PFSK-1 (cell line): ENCODE measurements at regions not wholly inside any gene's neighbourhood (a gene's known extent, or its start where the extent isn't known, plus 50 kb on each side); places are given as distances from the start of the nearest gene placed in this dataset.

Source experiments
- FOXP2 ChIP-seq: optimal IDR thresholded peaks from 2 replicates; pipeline ENCODE3; 2011; ENCODE audit warnings: borderline replicate concordance, control low read depth, inconsistent platforms; ENCODE audit not compliant: insufficient read depth; ENCODE audit errors: extremely low read length, extremely low read depth
- POLR2AphosphoS5 ChIP-seq: IDR thresholded peaks from 2 replicates; pipeline ENCODE4 v1.6.1; 2012; ENCODE audit warnings: low read depth, mild to moderate bottlenecking, control low read depth, low read length, moderate library complexity
- SIN3A ChIP-seq: IDR thresholded peaks from 2 replicates; pipeline ENCODE4 v1.6.1; 2012; ENCODE audit warnings: mild to moderate bottlenecking, low read length, moderate library complexity, borderline replicate concordance; ENCODE audit not compliant: insufficient read depth
- TAF1 ChIP-seq: IDR thresholded peaks from 2 replicates; pipeline ENCODE4 v1.6.1; 2012; ENCODE audit warnings: low read length, control low read depth, borderline replicate concordance; ENCODE audit not compliant: insufficient read depth
- TF ChIP-seq, protein P1 (sequence below), 2 experiments: IDR thresholded peaks; 2 replicates each; pipeline versions ENCODE4 v1.6.1 to v1.8.0; 2011 to 2012; ENCODE audit warnings: low read depth in 2 of 2, low read length in 2 of 2, control low read depth in 1 of 2, inconsistent platforms in 1 of 2, mild to moderate bottlenecking in 1 of 2, moderate library complexity in 1 of 2; ENCODE audit not compliant: insufficient read depth in 1 of 2

- no peak for TF ChIP-seq POLR2AphosphoS5
- TF ChIP-seq, protein P1, sequence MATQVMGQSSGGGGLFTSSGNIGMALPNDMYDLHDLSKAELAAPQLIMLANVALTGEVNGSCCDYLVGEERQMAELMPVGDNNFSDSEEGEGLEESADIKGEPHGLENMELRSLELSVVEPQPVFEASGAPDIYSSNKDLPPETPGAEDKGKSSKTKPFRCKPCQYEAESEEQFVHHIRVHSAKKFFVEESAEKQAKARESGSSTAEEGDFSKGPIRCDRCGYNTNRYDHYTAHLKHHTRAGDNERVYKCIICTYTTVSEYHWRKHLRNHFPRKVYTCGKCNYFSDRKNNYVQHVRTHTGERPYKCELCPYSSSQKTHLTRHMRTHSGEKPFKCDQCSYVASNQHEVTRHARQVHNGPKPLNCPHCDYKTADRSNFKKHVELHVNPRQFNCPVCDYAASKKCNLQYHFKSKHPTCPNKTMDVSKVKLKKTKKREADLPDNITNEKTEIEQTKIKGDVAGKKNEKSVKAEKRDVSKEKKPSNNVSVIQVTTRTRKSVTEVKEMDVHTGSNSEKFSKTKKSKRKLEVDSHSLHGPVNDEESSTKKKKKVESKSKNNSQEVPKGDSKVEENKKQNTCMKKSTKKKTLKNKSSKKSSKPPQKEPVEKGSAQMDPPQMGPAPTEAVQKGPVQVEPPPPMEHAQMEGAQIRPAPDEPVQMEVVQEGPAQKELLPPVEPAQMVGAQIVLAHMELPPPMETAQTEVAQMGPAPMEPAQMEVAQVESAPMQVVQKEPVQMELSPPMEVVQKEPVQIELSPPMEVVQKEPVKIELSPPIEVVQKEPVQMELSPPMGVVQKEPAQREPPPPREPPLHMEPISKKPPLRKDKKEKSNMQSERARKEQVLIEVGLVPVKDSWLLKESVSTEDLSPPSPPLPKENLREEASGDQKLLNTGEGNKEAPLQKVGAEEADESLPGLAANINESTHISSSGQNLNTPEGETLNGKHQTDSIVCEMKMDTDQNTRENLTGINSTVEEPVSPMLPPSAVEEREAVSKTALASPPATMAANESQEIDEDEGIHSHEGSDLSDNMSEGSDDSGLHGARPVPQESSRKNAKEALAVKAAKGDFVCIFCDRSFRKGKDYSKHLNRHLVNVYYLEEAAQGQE (IDR thresholded peaks at IDR 0.05; ENCODE audit: insufficient read depth in 1 of 2, low read depth in 2 of 2, low read length in 2 of 2) = no peak
- no peak for TF ChIP-seq SIN3A
- no peak for TF ChIP-seq FOXP2
- TF ChIP-seq TAF1 = no peak
Measured at GRCh38 chr3:153328690-153329089, 166.7 kb downstream of the RAP2B start.

GRCh38 chr3:153330901-153331300, 168.9 kb downstream of the RAP2B start:
- TF ChIP-seq TAF1 (no peak), SIN3A (no peak), FOXP2 (no peak), POLR2AphosphoS5 (no peak)
- TF ChIP-seq, protein P1 (IDR thresholded peaks at IDR 0.05; ENCODE audit: insufficient read depth in 1 of 2, low read depth in 2 of 2, low read length in 2 of 2) = no peak

- TF ChIP-seq, protein P1 (IDR thresholded peaks at IDR 0.05; ENCODE audit: insufficient read depth in 1 of 2, low read depth in 2 of 2, low read length in 2 of 2) = no peak
- TF ChIP-seq TAF1 (no peak), SIN3A (no peak), FOXP2 (no peak), POLR2AphosphoS5 (no peak)
Measured at GRCh38 chr3:153331676-153332075, 169.7 kb downstream of the RAP2B start.

DNA sequence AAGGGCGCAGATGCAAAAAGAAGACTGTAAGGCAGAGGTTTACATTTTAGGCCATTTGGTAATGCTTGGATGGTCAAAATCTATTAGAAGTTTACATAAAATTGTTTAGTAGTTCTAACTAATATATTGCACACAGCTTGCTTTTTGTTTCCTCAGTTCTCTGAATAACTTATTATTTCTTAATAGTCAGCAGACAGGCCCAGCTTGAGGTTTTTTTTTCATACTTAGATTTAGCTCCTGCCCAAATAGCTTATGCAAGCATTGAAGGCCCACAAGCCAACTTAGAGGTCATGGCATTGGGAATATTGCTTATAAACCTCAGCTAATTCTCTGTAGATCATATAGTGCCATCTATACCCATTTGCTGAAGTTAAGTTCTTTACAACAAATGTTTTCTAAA, 172.5 kb downstream of the RAP2B start:
- no peak for TF ChIP-seq POLR2AphosphoS5
- TF ChIP-seq SIN3A = no peak
- no peak for TF ChIP-seq TAF1
- no peak for TF ChIP-seq FOXP2
- TF ChIP-seq, protein P1 (IDR thresholded peaks at IDR 0.05; ENCODE audit: insufficient read depth in 1 of 2, low read depth in 2 of 2, low read length in 2 of 2) = no peak

DNA sequence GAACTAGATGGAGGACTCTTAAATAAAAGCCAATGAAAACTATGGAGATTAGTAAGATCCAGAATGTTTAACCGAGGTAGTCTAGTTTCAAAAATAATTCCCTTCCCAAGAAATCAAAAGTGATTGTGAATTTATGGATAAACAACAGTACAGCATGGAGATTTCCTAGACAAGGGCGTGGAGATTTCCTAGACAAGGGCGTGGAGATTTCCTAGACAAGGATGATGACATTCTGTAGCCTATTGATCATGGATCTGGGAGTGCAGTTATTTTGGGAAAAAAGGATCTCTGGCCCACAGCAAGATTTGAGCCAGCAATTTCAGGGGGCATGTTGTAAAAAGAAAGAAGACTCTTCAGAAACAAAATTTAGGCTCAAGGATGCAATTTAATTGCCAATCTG, 175.3 kb downstream of the RAP2B start:
- TF ChIP-seq SIN3A (no peak), FOXP2 (no peak), POLR2AphosphoS5 (no peak), TAF1 (no peak)
- TF ChIP-seq, protein P1 (IDR thresholded peaks at IDR 0.05; ENCODE audit: insufficient read depth in 1 of 2, low read depth in 2 of 2, low read length in 2 of 2) = no peak
